KOPT-K1 (cell line): ENCODE measurements at regions not wholly inside any gene's neighbourhood (a gene's known extent, or its start where the extent isn't known, plus 50 kb on each side); places are given as distances from the start of the nearest gene placed in this dataset.
A peak's percentile ranks its signal among the peaks of the same experiment; 100 is the strongest.
"Not testable (repeated sequence)": the region's sequence is repeated elsewhere in the genome, so short reads cannot be mapped to it uniquely, and the experiment has no call there.

ENCODE experiments used
- H3K27ac ChIP-seq: fragments of 200-600 bp; sonication (generic); 2 replicates; pipeline ENCODE4 v1.5.1; 2016; ENCODE audit warnings: antibody characterized with exemption, mild to moderate bottlenecking, low read depth, low read length; ENCODE audit not compliant: poor library complexity, severe bottlenecking
- H3K36me3 ChIP-seq: fragments of 200-600 bp; sonication (generic); 2 replicates; pipeline ENCODE4 v1.5.1; 2017; ENCODE audit warnings: antibody characterized with exemption, mild to moderate bottlenecking, low read length, moderate library complexity; ENCODE audit not compliant: insufficient read depth
- H3K9me3 ChIP-seq: fragments of 200-600 bp; sonication (generic); 2 replicates; pipeline ENCODE4 v1.5.1; 2017; ENCODE audit warnings: antibody characterized with exemption, low read length, mild to moderate bottlenecking; ENCODE audit not compliant: insufficient read depth, poor library complexity, severe bottlenecking

DNA sequence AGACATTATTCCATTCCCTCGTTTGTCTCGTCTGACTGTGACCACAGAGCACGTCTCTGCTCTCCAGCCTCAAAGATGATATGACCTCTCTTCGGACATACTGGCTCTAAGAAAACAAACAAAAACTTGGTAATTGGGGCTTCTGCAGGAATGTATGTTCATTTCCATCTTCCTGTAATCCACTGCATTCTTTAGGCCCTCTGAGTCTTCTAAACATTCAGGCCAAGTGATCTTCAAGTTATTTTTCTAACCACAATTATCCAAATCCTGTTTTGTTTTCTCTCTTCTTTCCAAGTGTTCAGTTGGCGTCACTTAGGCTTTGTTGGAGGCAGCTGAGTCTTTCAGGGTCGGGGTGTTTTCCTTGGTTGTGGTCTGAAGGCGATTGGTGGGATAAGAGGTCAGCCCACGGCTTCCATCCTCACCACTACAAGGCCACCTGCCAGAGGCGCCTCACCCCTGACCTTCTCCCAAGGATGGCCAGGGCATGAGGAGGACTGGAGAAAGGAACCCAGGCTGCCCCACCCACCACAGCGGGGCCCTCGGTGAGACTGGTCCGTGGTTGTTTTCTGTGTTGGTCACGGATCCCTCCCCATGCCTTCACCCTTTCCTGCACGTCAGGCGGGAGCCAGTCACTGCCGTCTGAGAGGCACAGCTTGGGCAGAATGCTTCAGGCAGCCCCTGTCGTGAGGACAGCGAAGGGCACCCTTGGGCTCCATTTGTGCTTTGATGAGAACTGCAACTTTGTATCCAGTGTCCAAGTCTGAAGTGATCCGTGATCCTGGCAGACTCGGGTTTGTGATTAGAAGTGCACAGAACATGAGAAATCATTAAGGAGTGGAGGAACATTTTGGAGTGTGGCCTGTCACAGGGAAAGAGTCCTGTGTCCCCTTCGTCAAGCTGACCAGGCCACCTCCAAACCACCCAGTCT is 88.6 kb upstream of the FHL2 start:
- no peaks in the 10 kb centered on the region for H3K36me3 ChIP-seq
- H3K9me3 ChIP-seq, result peaks cover 3% of the 10 kb centered on the region
- no peak overlapping the region for H3K27ac ChIP-seq

DNA sequence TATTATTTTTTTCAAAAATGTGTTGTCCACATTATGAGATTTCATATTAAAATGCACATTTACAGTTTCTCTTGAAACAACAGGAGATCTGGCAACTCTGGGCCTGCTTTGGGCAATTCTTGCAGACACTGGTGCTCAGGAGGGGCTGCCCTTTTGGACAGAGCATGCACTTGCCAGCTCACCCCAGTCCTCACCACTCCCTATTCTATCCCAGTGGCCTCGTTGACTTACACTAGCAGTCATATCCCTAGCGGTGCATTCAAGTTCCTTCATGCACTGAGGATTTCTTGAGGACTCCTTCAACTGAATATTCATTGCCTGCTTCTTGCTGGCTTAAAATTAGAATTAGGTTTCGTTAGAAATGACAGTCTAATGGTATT is 87.9 kb upstream of the FHL2 start:
- Histone ChIP-seq H3K9me3 (no peaks in the 10 kb centered on the region), H3K36me3 (no peaks in the 10 kb centered on the region), H3K27ac (no peak overlapping the region)

GRCh38 chr2:105478670-105479069 is 79.8 kb upstream of the FHL2 start:
- Histone ChIP-seq H3K36me3 (no peaks in the 10 kb centered on the region), H3K9me3 (no peaks in the 10 kb centered on the region), H3K27ac (no peak overlapping the region)

- H3K27ac ChIP-seq, H3K36me3 ChIP-seq, H3K9me3 ChIP-seq: not testable (repeated sequence)
Observed at GRCh38 chr2:105477050-105477620, 78.3 kb upstream of the FHL2 start.

DNA sequence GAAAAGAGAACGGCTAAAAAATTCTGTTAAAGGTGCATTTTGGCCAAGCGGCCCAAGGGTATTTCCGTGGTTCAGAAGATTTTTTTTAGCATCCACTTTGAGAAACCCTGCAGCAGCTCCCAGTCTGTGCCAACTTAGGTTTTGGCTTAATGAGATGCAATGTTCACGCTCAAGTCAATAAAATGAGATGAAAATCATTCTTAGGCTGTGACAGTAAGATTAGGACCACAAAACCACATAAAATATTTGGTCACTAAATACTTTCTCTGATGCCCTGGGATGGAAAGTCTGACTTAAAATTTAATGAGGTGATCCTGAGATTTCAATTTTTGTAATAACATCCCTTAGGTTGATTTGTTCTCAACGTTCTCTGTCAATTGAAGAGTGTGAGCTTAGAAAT is 74.2 kb upstream of the FHL2 start:
- no peaks in the 10 kb centered on the region for H3K36me3 ChIP-seq
- H3K9me3 ChIP-seq, result no peaks in the 10 kb centered on the region
- no peak overlapping the region for H3K27ac ChIP-seq

- Histone ChIP-seq H3K27ac (no peak overlapping the region), H3K36me3 (no peaks in the 10 kb centered on the region), H3K9me3 (no peaks in the 10 kb centered on the region)
Observed at GRCh38 chr2:105470979-105471378, 72.1 kb upstream of the FHL2 start.

DNA sequence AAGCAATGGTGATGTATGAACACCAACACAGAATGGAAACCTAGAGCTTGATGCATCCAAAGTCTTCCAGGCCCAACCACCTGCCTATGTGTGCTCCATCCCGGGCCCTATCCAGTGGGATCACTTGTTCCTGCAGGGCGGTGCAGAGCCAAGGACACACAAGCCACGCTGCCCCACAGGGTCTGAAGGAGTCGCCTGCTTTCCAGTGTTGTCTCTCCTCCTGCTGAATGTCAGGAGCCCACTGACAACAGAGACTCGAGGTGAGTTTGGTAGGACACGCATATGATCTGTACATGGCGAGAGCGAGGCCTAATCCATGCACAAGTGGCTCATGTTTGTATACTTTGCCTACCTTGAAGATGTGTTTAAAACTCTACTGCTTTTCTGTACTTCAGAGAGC is 70.9 kb upstream of the FHL2 start:
- Histone ChIP-seq H3K9me3 (no peaks in the 10 kb centered on the region), H3K27ac (no peak overlapping the region), H3K36me3 (no peaks in the 10 kb centered on the region)

DNA sequence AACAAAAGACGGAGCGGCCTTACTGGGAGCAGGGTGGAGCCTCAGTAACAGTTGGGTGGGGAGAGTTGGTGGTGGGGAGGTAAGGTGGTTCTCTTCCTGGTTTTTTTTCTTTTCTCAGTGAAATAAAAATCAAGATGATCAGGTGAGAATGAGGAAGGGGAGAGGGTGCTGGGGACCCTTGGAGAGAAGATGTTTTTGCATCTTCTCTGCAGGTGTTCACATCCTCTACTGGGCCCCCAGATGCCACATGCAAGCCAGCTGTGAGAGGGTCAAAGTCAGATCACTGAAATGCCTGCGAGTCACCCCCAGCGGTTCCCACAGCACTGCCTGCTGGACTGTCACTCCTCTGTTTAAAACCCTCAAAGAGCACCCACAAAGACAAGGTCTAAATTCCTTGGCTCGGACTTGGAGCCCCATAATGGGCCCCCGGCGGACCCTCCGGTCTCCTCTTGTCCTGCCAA is 69.8 kb upstream of the FHL2 start:
- Histone ChIP-seq H3K36me3 (no peaks in the 10 kb centered on the region), H3K9me3 (no peaks in the 10 kb centered on the region), H3K27ac (peak overlapping the region; percentile 59)

DNA sequence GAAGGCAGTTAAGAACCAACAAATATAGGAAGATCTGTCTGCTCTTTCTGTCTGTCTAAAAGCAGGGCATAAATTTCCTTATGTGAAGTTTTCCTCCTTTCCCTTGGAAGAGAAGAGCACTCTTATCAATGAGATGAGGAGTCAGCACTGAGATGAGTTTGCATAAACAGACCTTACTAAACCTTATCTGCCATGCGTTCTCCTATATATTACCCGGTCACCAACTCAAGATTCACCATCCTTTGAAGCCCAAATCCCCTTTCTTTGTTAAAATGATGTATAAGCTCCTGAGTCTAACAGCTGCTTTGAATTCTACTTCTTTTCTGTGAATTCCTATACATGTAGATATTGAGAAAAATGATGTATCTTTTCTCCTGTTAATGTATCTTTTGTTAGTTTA is 65.5 kb upstream of the FHL2 start:
- no peak overlapping the region for H3K27ac ChIP-seq
- H3K9me3 ChIP-seq, result no peaks in the 10 kb centered on the region
- no peaks in the 10 kb centered on the region for H3K36me3 ChIP-seq

- Histone ChIP-seq H3K9me3 (no peaks in the 10 kb centered on the region), H3K36me3 (no peaks in the 10 kb centered on the region), H3K27ac (no peak overlapping the region)
Observed at GRCh38 chr2:105460048-105460732, 61.3 kb upstream of the FHL2 start.

GRCh38 chr2:105458076-105458475 is 59.2 kb upstream of the FHL2 start:
- Histone ChIP-seq H3K36me3 (no peaks in the 10 kb centered on the region), H3K9me3 (no peaks in the 10 kb centered on the region), H3K27ac (no peak overlapping the region)

DNA sequence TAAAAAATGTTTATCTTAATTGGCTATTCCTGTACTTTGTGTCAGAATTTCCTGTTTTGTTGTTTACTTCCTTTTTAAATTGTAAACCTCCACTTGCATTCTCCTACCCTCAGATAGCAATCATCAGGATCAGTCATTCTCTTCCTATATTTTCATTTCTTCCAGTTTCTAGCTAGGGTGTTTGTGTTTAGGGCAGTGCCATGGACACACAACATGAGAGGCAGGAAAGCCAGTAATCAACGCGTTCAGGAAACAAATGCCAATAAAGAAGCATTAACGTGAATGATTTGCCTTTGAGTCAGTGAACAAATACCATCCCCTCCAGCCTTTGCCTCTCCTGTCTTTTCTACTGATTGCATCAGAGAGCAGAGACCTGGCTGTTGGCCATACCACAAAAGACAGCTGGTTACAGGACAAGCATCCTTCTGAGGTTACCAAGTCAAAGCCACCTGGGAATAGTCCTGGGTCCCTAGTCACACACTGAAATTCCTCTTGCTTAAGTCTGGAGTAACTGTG is 56.7 kb upstream of the FHL2 start:
- H3K36me3 ChIP-seq, result no peaks in the 10 kb centered on the region
- no peaks in the 10 kb centered on the region for H3K9me3 ChIP-seq
- no peak overlapping the region for H3K27ac ChIP-seq

GRCh38 chr2:105454801-105455485 is 56.1 kb upstream of the FHL2 start:
- no peaks in the 10 kb centered on the region for H3K9me3 ChIP-seq
- no peak overlapping the region for H3K27ac ChIP-seq

GRCh38 chr2:105451571-105452166 is 52.8 kb upstream of the FHL2 start:
- Histone ChIP-seq H3K9me3 (no peaks in the 10 kb centered on the region), H3K36me3 (no peaks in the 10 kb centered on the region), H3K27ac (no peak overlapping the region)

More at GRCh38 chr2:105454801-105455485, 56.1 kb upstream of the FHL2 start:
- H3K36me3 ChIP-seq, result no peaks in the 10 kb centered on the region
